ENCODE measurements at regions not wholly inside any gene's neighbourhood (a gene's known extent, or its start where the extent isn't known, plus 50 kb on each side); places are given as distances from the start of the nearest gene placed in this dataset.

DNA sequence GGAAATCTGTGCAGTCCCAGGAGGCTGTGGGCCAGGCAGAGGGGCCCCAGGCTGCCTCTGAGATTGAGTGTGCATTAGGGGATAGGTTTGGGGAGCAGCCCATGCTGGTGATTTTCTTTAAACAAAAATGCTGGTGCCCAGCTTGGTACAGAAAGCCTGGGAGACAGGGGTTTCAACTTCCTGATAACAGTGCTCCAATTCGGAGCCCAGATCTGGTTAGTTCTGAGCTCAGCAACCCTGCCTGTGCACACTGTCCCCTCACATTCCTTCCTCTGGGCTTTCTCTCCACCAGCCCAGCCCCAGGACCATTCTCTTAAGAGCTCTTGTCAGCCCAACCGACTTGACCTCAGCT is 379.2 kb upstream of the ZMIZ1 start:
- no peak for DNase-seq (ENCODE audit: low read depth in 4 of 4, low spot score in 1 of 4)

DNA sequence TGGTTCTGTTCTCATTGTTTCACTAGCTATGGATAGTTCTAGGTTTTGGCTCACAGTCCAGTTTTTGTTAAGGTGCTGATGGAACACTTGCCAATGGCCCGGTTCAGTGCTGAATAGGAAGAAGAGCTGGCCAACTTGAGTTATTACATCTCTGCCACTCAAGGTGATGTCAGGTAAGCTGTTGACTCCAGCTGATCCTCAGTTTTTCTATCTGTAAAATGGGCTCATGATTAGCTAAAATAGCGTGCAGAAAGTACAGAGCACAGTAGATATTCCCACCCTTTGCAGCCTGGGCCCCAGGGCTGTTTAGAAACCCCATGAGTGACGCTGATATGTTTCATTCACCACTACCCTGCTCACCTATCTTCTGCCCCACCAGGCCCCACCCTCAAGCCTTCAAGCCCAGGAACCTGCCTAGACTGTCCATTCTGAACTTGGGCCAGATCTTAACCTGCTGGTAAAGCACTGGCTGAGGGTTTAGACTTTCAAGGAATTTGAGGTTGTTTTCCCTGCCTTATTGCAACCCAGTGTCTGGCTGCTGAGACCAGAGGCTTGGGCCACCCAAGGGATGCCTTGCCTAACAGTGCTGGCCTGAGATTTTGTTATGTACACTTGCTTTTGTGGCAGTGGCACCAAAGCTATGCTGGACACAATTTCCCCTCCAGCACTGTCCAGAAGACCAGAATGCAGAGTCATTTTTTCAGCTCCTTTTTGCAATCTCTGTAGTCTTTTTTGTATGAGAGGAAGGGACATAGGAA is 378.2 kb upstream of the ZMIZ1 start:
- no peak for DNase-seq (ENCODE audit: low read depth in 4 of 4, low spot score in 1 of 4)

DNA sequence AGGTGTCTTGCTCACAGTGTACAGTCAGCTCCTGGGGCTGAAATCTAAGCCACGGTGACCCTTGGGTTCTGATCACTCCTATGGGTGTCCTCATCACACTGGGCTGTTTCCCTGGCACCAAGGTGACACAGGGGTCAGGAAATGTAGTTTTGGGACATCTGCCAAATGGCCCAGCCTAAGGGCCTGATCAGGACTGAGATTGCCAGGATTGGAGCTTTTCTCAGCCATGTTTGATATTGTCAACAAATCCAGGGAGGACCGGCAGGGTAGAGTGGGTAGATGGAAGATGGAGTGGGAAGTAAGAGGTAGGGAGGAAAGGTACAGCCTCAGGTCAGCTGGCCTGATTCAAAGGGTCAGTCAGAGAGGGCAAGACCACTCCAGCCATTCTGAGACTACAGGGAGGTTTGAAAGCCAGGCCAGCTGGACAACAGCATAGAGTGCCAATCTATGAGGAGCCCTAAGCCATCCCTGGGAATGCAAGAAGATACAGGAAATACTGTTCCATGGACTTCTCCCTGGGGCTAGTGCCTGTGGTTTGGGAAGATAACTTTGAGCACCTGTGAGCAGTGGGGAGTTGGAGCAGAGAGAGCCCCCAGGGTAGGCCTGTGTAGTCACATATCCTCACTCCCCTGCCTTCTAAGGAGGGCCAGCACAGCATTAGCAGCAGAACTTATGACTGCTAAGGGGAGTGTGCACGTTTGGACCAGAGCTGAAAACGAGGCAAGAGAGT is 377.3 kb upstream of the ZMIZ1 start:
- DNase-seq (ENCODE audit: low read depth in 4 of 4, low spot score in 1 of 4): no peak

DNA sequence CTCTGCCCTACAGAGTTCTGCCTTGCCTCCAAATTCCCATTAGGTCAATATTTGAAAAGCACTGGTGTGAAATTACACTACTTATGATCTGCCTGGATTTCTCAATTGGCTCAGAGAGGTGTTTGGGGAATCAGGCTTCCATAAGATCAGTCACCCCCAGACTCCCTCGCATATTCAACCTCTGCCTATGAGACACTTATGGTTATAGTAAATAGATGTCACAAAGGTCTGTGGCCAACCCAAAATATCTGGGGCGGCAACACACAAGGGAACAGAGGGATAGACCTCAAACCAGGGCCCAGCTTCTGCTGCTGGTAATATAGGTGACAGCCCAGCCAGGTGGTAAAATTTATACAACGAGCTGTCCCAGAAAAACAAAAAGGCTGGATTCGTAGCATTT is 376.7 kb upstream of the ZMIZ1 start:
- no peak for DNase-seq (ENCODE audit: low read depth in 4 of 4, low spot score in 1 of 4)

DNA sequence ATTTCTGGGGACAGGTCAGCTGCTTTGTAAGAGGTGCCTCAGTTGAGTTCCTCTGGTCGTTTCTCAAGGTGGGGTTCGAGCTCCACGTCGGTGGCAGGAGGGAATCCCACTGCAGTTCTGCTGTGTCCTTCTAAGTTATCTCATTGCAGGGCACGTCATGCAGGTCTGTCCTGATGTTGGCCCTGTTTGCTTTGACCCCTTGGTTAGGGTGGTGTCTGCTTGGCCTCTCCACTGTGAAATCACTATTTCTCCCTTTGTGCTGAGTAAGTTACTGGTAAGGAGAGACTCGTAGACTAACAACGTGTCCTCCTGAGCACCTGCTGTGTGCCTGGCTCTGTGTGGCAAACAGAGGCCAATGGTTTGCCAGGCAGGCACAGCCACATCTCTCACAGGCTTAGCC is 372.9 kb upstream of the ZMIZ1 start:
- DNase-seq (ENCODE audit: low read depth in 4 of 4, low spot score in 1 of 4): no peak

DNA sequence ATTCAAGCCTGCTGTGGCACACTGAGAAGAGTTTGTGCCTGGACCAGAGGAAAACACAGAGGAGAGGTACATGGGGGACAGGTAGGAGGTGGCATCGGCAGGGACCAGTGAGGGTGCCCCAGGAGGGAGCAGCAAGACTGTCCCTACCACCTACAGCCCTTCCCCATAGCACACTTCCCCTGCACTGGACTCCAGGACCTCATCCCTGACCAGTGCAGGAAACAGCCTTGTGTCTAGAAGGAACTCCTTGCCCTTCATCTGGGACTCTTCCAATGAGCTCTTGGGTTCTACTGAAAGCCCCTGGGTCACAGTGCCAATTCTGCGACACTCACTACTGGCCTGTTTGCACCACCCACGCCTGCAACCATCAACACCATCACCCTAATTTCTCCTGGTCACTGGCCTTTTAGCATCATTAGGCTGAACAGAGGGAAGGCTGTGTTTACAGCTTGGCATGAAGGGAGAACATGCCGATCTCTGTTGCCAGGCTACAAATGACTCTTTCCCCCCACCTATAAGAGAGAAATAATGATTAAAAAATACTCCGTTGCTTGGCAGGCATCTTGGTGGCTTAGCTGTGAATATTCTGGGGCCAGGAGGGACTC is 371.9 kb upstream of the ZMIZ1 start:
- DNase-seq (ENCODE audit: low read depth in 4 of 4, low spot score in 1 of 4): no peak

DNA sequence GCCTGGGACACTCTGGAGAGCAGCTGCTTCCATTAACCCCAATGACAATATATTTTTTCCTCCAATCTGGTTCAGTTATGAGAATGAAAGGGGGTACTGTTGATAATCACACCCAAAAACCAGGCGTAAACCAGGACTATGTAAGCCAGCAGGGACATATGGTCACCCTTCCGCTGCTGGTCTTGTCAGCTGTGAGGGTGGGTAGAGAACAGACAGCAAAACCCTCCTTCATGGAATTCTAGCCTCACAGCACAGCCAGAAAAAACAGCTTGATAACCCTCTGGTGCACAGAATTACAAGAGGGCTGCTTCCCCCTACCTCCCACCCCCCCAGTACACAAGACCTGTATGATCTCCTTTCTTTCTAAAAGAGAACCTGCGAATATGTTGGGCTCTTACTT is 368.8 kb upstream of the ZMIZ1 start:
- no peak for DNase-seq (ENCODE audit: low read depth in 4 of 4, low spot score in 1 of 4)

DNA sequence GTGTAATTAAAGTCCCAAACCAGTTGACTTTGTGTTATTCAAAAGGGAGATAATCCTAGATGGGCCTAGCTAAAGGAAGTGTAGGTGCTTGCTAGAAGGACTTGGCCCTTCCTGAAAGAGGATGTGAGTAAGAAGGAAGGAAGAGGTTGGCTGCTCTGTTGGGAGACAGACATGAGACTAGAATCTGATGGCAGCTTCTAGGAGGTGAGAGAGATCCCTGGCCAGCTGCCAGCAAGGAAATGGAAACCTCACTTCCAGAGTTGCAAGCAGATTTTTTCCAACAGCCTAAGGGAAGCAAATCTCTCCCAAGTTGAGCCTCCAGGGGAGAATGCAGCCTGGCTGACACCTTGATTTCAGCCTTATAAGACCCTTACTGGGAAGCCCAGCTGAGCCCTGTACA is 368.4 kb upstream of the ZMIZ1 start:
- no peak for DNase-seq (ENCODE audit: low read depth in 4 of 4, low spot score in 1 of 4)

DNA sequence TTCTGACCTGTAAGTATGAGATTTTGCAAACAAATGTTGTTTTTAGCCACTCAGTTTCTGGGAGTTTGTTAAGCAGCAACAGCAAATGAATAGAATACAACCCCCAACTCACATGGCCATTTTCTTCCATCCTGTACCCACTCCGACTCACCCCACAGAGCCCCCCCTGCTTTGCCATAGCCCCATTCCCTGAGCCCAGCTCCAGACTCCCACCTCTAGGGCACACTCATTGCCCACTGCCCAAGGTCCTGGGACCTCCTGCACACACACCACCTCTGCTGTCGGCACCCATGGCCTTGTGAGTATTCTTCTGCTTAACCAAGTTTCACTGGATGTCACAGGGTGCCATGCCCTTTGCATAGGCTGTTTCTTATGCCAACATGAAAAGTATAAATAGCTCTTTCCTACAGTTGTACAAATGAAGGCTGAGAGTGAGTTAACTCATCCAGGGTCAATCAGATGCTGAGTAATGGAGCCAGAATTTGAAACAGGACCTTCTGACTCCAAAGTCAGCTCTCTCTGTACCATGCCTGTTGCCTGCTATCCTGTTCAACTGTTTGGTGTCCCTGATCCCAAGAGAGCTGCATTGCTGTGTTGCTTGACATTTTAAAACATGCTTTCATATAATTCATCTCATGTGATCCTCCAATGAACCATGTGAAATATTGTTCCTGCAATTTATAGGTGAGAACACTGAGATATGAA is 367.8 kb upstream of the ZMIZ1 start:
- DNase-seq (ENCODE audit: low read depth in 4 of 4, low spot score in 1 of 4): no peak

DNA sequence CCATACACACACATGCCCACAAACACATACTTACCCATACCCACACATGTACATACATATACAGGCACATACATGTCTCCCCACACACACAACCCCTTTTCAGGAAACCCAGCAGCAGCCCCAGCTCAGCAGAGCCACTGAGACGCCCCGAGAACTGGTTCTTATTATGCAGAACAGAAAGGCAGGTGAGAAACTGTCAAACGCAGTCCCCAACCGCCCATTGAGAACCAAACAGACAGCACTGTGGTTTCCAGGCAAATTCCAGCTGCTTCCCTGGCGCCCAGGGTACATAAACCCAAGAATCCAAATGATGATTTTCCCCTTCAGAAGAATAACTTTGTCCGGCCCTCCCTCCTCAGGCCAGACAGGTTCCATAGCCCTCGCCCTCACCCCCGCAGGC is 366.6 kb upstream of the ZMIZ1 start:
- no peak for DNase-seq (ENCODE audit: low read depth in 4 of 4, low spot score in 1 of 4)

DNA sequence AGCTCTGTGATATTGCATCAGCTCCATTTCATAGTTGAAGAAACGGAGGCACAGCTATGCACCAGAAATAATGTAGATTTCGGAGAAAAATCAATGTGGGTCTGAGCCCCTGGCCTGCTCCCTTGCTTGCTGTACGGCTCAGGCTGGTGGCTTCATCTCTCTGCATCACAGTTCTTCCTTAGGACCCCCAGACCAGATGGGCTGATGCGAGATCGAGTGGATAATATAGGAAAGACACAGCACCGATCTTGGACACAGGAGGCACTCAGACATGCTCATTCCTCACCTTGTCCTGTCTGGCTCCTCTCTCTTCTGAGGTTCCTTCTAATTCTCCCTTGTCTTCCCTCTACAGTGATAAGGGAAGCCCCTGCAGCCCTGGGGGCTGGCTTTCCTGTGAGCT is 365.9 kb upstream of the ZMIZ1 start:
- no peak for DNase-seq (ENCODE audit: low read depth in 4 of 4, low spot score in 1 of 4)

DNA sequence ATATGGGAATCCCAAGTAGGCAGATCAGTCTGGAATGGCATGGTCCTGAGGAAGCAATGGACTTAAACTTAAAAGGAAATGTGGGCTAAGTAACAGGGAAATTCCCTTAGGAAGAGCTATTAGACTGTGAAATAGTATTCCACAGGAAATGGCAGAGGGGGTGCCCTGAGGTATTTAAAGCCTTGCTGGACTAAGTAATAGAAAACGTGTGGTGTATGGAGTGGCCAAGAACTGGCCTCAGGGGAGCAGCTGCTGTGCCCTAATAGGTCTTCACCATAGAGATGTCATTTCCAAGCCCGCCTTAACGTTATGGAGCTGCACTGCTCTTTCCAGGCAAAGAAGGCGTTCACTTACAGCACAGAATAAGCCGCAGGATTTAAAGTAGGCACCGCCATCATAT is 365.2 kb upstream of the ZMIZ1 start:
- DNase-seq (ENCODE audit: low read depth in 4 of 4, low spot score in 1 of 4): no peak

DNA sequence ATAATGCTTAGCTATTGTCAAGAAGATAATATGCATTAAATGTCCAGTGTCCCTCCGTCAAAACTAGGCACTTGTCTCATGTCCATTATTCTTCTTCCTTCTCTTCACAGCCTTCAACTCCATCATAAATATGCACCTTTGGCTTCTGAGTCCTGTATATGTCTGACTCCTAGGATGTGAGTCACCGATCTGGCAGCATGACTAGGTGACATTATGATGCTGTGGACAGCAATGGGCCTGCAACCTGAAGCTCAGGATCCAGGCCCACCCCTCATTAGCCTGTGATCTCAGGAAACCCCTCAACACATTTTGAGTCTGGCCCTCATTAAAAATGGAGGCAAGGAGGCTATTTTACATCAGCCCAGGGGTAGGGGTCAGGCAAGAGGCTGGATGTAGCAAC is 362.5 kb upstream of the ZMIZ1 start:
- DNase-seq (ENCODE audit: low read depth in 4 of 4, low spot score in 1 of 4): no peak

DNA sequence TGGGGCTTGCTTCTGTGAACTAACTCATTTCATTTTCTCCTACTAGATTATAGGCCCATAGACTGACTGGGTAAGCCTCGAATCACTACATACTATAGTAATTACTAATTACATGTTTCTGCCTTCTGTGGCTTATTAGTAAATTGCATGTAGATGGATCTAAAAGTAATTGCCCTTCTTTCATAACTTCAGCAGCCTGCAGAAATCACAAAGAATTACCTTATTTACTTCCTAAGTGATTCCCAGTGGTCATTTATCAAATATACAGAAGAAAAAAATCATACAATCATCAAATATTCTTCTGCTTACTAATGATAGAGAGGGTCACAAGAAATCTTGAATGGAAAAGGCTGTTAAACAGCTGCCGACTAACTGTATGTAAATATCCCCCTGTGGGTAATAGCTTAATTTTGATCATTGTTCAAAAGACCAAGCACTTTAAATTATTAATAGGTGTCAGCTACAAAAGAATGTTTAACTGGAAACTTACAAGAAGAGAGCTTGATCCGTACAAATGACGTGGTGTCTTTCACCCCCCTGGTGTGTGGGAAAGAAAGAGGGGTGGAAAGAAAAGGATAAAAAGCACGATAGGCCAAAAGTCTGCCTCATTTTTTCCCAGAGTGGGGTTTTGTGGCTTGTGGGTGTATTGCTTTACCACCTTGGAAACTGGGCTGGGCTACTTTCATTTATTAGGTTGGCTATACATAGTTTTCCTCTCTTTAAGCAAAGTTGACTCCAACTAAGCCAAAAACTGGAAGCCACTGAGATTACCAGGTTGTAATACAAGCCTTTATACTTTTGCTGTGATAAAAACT is 361.8 kb upstream of the ZMIZ1 start:
- DNase-seq (ENCODE audit: low read depth in 4 of 4, low spot score in 1 of 4): no peak

DNA sequence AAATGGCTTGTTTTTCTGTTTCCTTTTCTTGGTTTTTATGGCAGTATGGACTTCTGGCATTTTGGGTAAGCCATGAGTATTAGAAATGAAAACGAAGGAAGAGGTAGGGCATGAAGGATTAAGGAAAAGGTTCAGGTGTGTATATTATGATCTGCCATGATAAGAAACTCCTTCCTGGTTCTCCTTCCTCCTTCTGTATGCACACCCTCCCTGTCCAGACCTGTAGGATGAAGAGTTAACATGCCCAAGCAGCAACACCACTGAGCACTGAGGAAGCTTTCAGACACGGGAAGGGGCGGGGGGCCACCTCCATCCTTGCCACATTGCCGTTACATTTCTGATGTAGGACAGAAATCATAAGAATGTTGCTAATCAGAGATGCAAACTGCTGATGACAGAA is 361.0 kb upstream of the ZMIZ1 start:
- DNase-seq (ENCODE audit: low read depth in 4 of 4, low spot score in 1 of 4): no peak

DNA sequence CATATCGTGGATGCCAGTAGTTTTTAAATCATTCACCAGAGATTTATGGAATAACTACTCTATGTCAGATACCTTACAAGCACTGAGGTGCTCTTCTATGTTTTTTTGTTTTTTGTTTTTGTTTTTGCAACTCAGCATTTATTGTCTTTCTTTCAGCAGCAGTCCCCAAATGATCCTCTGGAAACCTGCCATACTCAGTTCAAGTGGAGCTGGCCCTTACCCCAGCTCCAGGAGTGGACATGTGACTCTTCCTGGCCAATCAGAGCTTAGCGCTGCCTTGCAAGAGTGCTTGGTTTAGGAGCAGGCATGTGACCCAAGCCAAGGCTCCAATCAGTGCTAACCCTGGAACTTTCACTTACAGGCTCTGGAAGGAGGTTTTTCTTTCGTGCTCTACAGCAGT is 356.6 kb upstream of the ZMIZ1 start:
- DNase-seq (ENCODE audit: low read depth in 4 of 4, low spot score in 1 of 4): no peak

DNA sequence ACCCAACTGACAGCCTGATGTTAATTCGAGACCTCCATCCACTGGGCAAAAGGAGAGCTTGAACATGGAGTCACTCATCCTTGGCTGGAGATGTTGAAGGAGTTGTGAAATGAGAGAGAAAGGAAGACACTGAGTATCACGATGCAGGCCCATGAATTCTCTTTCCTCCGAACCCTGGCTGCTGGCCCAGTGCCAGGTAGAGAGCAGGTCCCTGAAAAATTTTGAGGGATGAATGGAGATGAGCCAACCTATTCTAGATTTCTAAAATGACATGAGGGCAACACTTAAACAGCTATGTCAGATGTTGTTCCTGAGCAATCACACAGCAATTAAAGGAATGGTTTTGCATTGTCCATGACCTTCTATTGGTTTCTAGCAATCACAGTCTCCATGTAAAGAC is 355.1 kb upstream of the ZMIZ1 start:
- no peak for DNase-seq (ENCODE audit: low read depth in 4 of 4, low spot score in 1 of 4)

DNA sequence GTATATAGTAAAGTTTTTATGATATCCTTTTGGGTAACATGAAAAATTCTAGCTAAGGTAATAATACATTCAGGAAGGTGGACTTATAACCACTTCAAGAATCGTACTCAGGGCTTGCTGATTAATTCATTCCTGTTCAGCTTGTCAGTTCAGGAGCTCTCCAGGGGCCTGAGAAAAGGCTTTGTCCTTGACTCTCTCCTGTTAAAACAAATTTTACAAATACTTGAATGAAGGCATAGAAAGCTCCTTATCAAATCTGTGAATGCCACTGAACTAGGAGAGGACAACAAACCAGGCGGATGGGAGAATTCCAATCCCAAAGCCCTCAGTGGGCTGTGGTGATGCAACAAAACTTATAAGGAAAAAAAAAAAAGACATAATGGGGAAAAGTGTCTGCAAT is 354.5 kb upstream of the ZMIZ1 start:
- DNase-seq (ENCODE audit: low read depth in 4 of 4, low spot score in 1 of 4): no peak

DNA sequence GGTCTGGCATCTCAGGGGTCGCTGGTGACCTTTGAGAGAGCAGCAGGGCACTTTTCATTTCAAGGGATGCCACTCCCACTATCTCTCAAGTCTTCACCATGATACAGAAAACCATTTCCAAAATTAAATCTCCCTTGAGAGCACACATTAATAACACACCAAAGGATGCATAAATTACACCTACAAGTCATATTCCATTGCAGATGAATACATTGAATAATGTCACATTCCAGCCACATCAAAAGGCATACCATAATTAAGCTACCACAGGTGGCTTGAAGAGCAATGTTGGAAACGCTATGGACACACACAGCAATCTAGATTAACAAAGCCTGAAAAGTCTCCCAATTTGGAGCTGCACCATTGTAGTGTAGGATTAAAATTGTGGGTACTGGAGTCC is 353.3 kb upstream of the ZMIZ1 start:
- DNase-seq (ENCODE audit: low read depth in 4 of 4, low spot score in 1 of 4): no peak

DNA sequence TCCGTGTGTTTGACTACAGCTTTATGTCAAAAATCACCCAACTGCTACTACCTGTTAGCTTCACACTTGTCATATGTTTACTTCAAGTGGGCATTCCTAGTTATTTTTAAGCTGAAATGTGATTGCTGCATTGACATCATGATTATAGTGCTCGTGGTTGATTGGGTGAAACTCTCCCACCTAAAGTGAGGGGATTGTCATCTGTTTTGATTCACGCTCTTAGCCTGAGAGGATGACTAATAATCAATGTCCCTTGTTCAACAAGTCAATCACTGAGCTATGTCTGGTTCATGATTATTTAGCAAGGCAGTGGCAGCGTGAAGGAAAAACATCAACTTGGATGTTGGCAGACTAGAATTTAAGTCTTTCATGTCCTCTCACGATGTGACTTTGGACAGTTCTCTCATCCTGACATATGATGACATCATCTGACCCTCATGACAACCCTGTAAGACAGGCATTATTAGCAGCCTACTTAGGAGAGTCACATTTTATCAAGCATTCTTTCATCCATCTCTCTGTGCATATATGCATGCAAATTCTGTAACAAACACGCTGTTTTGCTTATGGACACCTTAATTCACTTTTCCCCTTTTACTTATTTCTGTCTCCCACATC is 352.6 kb upstream of the ZMIZ1 start:
- no peak for DNase-seq (ENCODE audit: low read depth in 4 of 4, low spot score in 1 of 4)

DNA sequence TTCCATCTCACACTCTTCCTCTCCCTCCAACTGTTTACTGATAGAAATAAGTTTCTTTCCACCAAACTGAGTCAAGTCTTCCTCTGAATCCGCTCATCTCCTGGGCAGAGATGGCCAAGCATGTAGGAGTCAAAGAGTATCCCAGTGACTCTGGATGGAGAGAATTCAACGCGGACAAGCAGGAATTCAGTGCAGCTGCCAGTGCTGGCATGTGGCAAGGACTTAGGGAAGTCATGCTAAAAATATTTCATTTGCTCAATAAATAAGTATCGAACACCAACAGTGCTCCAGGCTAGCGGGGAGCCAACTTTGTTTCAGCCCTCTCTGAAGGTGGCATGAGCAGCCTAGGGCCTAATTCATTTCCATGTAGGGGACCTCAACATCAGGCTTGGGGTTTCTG is 351.6 kb upstream of the ZMIZ1 start:
- DNase-seq (ENCODE audit: low read depth in 4 of 4, low spot score in 1 of 4): no peak
